Fibroblast of villous mesenchyme (primary cell): ENCODE measurements at regions not wholly inside any gene's neighbourhood (a gene's known extent, or its start where the extent isn't known, plus 50 kb on each side); places are given as distances from the start of the nearest gene placed in this dataset.

Source experiments
- DNase-seq: peaks from one replicate; pipeline ENCODE4 v3.0.0-alpha.2; 2010; ENCODE audit warnings: low read depth
- H3K4me3 ChIP-seq: 2 replicates; pipeline ENCODE4 v1.5.1; 2011; ENCODE audit warnings: low read depth, mild to moderate bottlenecking, low read length
- CTCF ChIP-seq: IDR thresholded peaks from 2 replicates; pipeline ENCODE4 v1.5.1; 2012; ENCODE audit warnings: low read depth, mild to moderate bottlenecking, low read length; ENCODE audit not compliant: insufficient read depth

- DNase-seq: no peak
- TF ChIP-seq CTCF: no peak
- H3K4me3 ChIP-seq: no peak overlapping the region
Measured at GRCh38 chr3:127520993-127521392, 69.5 kb downstream of the TPRA1 start.

DNA sequence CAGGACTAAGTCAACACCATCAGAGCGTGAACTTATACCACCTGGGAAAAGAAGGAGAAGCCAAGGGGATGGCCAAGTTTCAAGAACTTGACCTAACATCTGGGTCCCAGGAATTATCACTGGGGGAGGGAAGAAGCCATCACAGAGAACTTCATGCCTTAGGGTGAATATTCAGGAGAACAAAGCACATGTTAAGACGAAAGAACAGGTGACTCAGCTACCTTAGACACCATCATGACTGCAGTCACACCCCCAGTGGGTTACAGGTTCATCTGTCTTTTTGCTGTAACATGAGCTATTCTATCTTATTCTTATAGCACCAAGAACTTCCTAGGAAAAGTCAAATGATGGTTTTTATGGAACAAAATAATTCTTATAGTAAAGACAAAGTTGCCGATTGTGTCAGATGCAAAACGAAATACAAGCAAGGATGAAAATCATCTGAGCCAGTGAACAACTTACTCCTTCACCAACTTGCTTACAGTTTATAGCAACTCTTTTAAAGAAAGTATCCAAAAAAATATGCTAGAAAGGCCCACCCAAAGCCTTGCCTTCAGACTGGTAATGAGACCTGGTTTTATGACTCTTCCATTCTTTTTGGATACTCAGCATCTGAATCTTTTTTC lies 72.0 kb downstream of the TPRA1 start:
- no peak overlapping the region for H3K4me3 ChIP-seq
- DNase-seq: no peak
- TF ChIP-seq CTCF: no peak

DNA sequence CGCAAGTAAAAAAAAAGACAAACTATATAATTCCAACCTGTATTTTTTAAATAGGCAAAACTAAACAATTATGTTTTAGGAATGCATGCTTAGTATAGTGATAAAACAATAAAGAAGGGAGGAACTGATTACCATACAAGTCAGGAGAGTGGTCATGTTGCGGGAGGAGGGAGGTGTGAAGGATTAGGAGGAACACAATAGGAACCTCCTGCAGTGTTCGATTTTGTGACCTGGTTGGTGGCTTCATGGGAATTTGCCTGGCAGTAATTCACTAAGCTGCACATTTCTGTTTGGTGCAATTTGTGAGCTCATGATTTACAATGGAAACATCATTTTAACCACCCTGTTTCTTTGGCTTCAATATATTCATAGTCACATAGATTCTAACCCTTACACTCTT lies 78.3 kb downstream of the TPRA1 start:
- TF ChIP-seq CTCF: no peak
- no peak for DNase-seq
- no peak overlapping the region for H3K4me3 ChIP-seq

GRCh38 chr3:127501177-127501576 lies 89.4 kb downstream of the TPRA1 start:
- H3K4me3 ChIP-seq: no peak overlapping the region
- TF ChIP-seq CTCF: no peak
- no peak for DNase-seq

- TF ChIP-seq CTCF: no peak
- no peak for DNase-seq
Measured at GRCh38 chr3:127497676-127498075, 92.9 kb downstream of the TPRA1 start.

GRCh38 chr3:127497166-127497565 lies 93.4 kb downstream of the TPRA1 start:
- H3K4me3 ChIP-seq: no peak overlapping the region
- no peak for TF ChIP-seq CTCF
- DNase-seq: no peak

More at GRCh38 chr3:127497676-127498075, 92.9 kb downstream of the TPRA1 start:
- H3K4me3 ChIP-seq: no peak overlapping the region
